ENCODE measurements at regions not wholly inside any gene's neighbourhood (a gene's known extent, or its start where the extent isn't known, plus 50 kb on each side); places are given as distances from the start of the nearest gene placed in this dataset.

- TF ChIP-seq POLR2AphosphoS5 (IDR thresholded peaks at IDR 0.05) (no peak), POLR2A (IDR thresholded peaks at IDR 0.05) (no peak)
- TF ChIP-seq, protein P1, sequence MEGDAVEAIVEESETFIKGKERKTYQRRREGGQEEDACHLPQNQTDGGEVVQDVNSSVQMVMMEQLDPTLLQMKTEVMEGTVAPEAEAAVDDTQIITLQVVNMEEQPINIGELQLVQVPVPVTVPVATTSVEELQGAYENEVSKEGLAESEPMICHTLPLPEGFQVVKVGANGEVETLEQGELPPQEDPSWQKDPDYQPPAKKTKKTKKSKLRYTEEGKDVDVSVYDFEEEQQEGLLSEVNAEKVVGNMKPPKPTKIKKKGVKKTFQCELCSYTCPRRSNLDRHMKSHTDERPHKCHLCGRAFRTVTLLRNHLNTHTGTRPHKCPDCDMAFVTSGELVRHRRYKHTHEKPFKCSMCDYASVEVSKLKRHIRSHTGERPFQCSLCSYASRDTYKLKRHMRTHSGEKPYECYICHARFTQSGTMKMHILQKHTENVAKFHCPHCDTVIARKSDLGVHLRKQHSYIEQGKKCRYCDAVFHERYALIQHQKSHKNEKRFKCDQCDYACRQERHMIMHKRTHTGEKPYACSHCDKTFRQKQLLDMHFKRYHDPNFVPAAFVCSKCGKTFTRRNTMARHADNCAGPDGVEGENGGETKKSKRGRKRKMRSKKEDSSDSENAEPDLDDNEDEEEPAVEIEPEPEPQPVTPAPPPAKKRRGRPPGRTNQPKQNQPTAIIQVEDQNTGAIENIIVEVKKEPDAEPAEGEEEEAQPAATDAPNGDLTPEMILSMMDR (IDR thresholded peaks at IDR 0.05): no peak
- H3K36me3 ChIP-seq: no peaks in the 10 kb centered on the region
- intact Hi-C loops (cut with DNase I; ENCODE audit: low total_unique reads): no loop called here
Measured at GRCh38 chrX:39582976-39583375, 514.8 kb downstream of the BCOR start.

GRCh38 chrX:39585808-39586207, 511.9 kb downstream of the BCOR start:
- Histone ChIP-seq H3K36me3 (no peaks in the 10 kb centered on the region), H3K4me1 (no peaks in the 10 kb centered on the region), H3K27ac (no peak overlapping the region), H3K27me3 (peaks cover 0 to 59% of the 10 kb centered on the region in 2 donors), H3K9me3 (no peaks in the 10 kb centered on the region), H3K4me3 (no peak overlapping the region)
- no peak for DNase-seq (ENCODE audit: low spot score in 2 of 2)
- intact Hi-C loops (cut with DNase I; ENCODE audit: low total_unique reads): no loop called here
- TF ChIP-seq, protein P1 (IDR thresholded peaks at IDR 0.05): no peak
- TF ChIP-seq POLR2A (IDR thresholded peaks at IDR 0.05) (no peak), POLR2AphosphoS5 (IDR thresholded peaks at IDR 0.05) (no peak)

More at GRCh38 chrX:39582976-39583375, 514.8 kb downstream of the BCOR start:
- Histone ChIP-seq H3K4me3 (no peak overlapping the region), H3K4me1 (no peaks in the 10 kb centered on the region), H3K27ac (no peak overlapping the region), H3K27me3 (peaks cover 0 to 61% of the 10 kb centered on the region in 2 donors), H3K9me3 (no peaks in the 10 kb centered on the region)
- no peak for DNase-seq (ENCODE audit: low spot score in 2 of 2)

DNA sequence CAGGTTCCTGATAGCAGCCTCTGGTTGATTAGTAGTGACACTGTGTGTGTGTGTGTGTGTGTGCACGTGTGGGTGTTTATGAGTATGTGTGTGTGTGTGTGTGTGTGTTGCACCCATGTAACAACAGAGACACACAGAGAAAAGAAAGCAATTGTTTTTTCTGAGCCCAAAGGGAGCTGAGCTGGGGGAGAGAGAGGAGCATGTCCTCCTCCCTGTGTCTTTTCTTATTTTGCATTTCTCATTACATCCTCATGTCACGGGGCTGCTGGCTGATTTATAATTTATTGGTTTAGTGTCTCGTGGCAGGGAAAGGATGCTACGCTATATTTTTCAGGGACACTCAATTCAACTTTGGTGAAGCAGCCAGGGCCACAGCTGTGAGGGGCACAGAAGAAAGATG, 511.4 kb downstream of the BCOR start:
- H3K9me3 ChIP-seq: no peaks in the 10 kb centered on the region

DNA sequence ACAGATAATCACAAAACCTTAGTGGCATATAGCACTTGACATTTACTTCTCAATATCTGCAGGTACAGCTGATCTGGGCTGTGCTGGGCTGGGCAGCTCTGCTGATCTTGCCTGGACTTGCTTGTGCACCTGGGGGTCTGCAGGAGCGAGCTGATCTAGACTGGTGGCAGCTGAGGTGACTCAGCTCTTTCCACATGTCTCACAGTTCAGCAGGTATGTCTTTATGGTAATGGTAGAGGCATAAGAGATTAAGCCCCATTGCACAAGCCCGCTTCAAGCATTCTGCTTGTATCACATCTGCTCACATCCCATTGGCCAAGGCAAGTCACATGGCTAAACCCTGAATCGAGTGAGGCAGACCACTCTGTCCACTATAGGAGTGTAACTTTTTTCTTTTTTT, 506.7 kb downstream of the BCOR start:
- no peak overlapping the region for H3K4me3 ChIP-seq
- no peak for TF ChIP-seq POLR2A (IDR thresholded peaks at IDR 0.05)
- TF ChIP-seq, protein P1 (IDR thresholded peaks at IDR 0.05): no peak
- no peak for TF ChIP-seq POLR2AphosphoS5 (IDR thresholded peaks at IDR 0.05)
- H3K4me1 ChIP-seq: no peaks in the 10 kb centered on the region
- DNase-seq (ENCODE audit: low spot score in 2 of 2): no peak
- H3K36me3 ChIP-seq: no peaks in the 10 kb centered on the region
- intact Hi-C loops (cut with DNase I; ENCODE audit: low total_unique reads): no loop called here
- H3K9me3 ChIP-seq: no peaks in the 10 kb centered on the region
- peaks cover 0 to 71% of the 10 kb centered on the region in 2 donors for H3K27me3 ChIP-seq
- no peak overlapping the region for H3K27ac ChIP-seq

More for the DNA sequence above, 511.4 kb downstream of the BCOR start:
- Histone ChIP-seq H3K36me3 (no peaks in the 10 kb centered on the region), H3K4me3 (no peak overlapping the region), H3K27ac (no peak overlapping the region), H3K4me1 (no peaks in the 10 kb centered on the region), H3K27me3 (peaks cover 0 to 56% of the 10 kb centered on the region in 2 donors)
- no peak for TF ChIP-seq POLR2AphosphoS5 (IDR thresholded peaks at IDR 0.05)
- TF ChIP-seq, protein P1 (IDR thresholded peaks at IDR 0.05): no peak
- no peak for TF ChIP-seq POLR2A (IDR thresholded peaks at IDR 0.05)
- no peak for DNase-seq (ENCODE audit: low spot score in 2 of 2)
- intact Hi-C loops (cut with DNase I; ENCODE audit: low total_unique reads): no loop called here

DNA sequence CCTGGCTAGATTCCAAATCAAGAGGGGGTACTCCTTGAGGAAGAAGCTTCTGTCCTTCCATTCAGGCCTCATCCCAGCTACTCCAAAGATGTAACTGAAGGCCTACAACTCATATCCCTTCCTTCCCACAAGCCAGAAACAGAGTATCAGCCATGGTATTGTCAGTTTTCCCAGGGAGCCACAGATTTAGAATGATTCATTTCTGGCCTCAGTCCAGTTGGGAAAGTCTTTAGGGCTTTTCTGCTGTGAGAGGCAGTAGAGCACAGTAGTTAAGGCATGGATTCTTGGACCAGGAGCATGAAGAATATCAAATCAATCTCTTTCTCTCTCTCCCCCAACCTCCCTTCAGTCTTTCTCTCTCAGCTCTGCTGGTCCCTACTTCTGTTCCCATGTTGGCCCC, 505.0 kb downstream of the BCOR start:
- H3K36me3 ChIP-seq: no peaks in the 10 kb centered on the region
- DNase-seq (ENCODE audit: low spot score in 2 of 2): no peak
- TF ChIP-seq POLR2A (IDR thresholded peaks at IDR 0.05) (no peak), POLR2AphosphoS5 (IDR thresholded peaks at IDR 0.05) (no peak)
- TF ChIP-seq, protein P1 (IDR thresholded peaks at IDR 0.05): no peak
- intact Hi-C loops (cut with DNase I; ENCODE audit: low total_unique reads): no loop called here
- H3K27ac ChIP-seq: no peak overlapping the region
- H3K27me3 ChIP-seq: peaks cover 0 to 66% of the 10 kb centered on the region in 2 donors
- no peak overlapping the region for H3K4me3 ChIP-seq
- no peaks in the 10 kb centered on the region for H3K4me1 ChIP-seq
- no peaks in the 10 kb centered on the region for H3K9me3 ChIP-seq
